ENCODE measurements at regions not wholly inside any gene's neighbourhood (a gene's known extent, or its start where the extent isn't known, plus 50 kb on each side); places are given as distances from the start of the nearest gene placed in this dataset.

DNA sequence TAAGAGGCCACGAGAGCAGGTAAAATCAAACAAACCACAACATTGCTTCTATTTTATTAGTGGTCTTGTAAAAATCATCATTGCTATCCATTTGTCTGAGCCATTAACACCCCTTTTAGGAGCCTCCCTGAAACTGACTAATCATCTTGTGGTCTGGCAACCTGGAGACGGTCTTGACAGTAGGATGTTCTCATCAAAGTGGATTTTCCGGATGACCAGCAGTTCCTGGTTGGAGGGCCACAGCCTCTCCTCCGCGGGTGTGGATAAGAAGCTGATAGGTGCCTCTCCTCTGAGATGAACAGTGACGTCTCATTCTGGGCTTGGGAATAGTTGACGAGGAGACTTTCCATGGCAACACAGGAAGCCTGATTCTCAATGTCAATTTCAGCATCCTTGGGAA is 490.7 kb downstream of the TYW1 start:
- Histone ChIP-seq H3K9ac (ENCODE audit: low read length) (no peak overlapping the region), H3K9me3 (ENCODE audit: low read length) (no peaks in the 10 kb centered on the region), H3K4me3 (ENCODE audit: low read length) (no peak overlapping the region), H3K79me2 (ENCODE audit: low read length) (no peaks in the 10 kb centered on the region), H4K20me1 (ENCODE audit: low read length) (no peaks in the 10 kb centered on the region), H3K4me2 (ENCODE audit: low read length) (no peak overlapping the region), H3K9me2 (replicated peaks; ENCODE audit: low read length) (no peaks in the 10 kb centered on the region), H3K4me1 (ENCODE audit: insufficient read depth, low read length) (no peaks in the 10 kb centered on the region), H2AFZ (ENCODE audit: low read length) (no peak overlapping the region), H3K36me3 (ENCODE audit: low read depth, low read length) (no peaks in the 10 kb centered on the region), H3K27ac (ENCODE audit: low read length) (no peak overlapping the region), H3F3A (ENCODE audit: low read length, unreplicated experiment) (no peaks in the 10 kb centered on the region), H3K27me3 (ENCODE audit: low read length) (no peaks in the 10 kb centered on the region)
- intact Hi-C loops (cut with micrococcal nuclease) = no loop called here
- ChIA-PET POLR2A (ENCODE audit: unreplicated experiment) (no interaction called here), CTCF (no interaction called here)
- DNase-seq (no peak), ATAC-seq (no peak)
- BruUV-seq (replicated peaks) = no TSS peak
- TF ChIP-seq EZH2phosphoT487 (IDR thresholded peaks at IDR 0.05; ENCODE audit: borderline replicate concordance, low read length) = no peak
- no peak for TF ChIP-seq EZH2 (IDR thresholded peaks at IDR 0.05; ENCODE audit: low read length, unreplicated experiment)
- TF ChIP-seq, protein P1, sequence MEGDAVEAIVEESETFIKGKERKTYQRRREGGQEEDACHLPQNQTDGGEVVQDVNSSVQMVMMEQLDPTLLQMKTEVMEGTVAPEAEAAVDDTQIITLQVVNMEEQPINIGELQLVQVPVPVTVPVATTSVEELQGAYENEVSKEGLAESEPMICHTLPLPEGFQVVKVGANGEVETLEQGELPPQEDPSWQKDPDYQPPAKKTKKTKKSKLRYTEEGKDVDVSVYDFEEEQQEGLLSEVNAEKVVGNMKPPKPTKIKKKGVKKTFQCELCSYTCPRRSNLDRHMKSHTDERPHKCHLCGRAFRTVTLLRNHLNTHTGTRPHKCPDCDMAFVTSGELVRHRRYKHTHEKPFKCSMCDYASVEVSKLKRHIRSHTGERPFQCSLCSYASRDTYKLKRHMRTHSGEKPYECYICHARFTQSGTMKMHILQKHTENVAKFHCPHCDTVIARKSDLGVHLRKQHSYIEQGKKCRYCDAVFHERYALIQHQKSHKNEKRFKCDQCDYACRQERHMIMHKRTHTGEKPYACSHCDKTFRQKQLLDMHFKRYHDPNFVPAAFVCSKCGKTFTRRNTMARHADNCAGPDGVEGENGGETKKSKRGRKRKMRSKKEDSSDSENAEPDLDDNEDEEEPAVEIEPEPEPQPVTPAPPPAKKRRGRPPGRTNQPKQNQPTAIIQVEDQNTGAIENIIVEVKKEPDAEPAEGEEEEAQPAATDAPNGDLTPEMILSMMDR (conservative IDR thresholded peaks at IDR 0.05; ENCODE audit: low read depth, low read length) = no peak

DNA sequence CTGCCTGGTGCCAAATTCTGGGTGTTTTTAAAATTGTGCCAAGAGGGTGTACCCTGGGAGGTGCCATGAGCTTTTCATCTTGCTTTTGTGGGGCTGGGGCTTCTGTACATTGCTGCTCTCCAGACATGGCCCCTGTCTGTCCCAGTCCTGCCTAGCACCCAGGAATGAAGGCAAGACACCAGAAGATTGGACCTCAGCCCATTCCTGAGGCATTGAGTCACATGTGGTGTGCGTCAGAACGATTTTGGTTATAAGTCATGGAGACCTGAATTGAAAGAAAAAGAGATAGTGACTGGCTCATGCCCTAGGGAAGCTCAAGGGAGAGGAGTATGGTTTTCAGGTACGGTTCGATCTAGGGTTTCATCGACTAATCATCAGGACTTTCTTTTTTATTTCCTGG is 493.2 kb downstream of the TYW1 start:
- H3K4me3 ChIP-seq (ENCODE audit: low read length) = no peak overlapping the region
- no peaks in the 10 kb centered on the region for H3K9me2 ChIP-seq (replicated peaks; ENCODE audit: low read length)
- H3K9me3 ChIP-seq (ENCODE audit: low read length) = no peaks in the 10 kb centered on the region
- no peaks in the 10 kb centered on the region for H3F3A ChIP-seq (ENCODE audit: low read length, unreplicated experiment)
- TF ChIP-seq EZH2 (IDR thresholded peaks at IDR 0.05; ENCODE audit: low read length, unreplicated experiment) (no peak), EZH2phosphoT487 (IDR thresholded peaks at IDR 0.05; ENCODE audit: borderline replicate concordance, low read length) (no peak)
- TF ChIP-seq, protein P1 (conservative IDR thresholded peaks at IDR 0.05; ENCODE audit: low read depth, low read length) = no peak
- H3K9ac ChIP-seq (ENCODE audit: low read length) = no peak overlapping the region
- intact Hi-C loops (cut with micrococcal nuclease) = no loop called here
- no peaks in the 10 kb centered on the region for H3K27me3 ChIP-seq (ENCODE audit: low read length)
- no peaks in the 10 kb centered on the region for H3K79me2 ChIP-seq (ENCODE audit: low read length)
- ChIA-PET CTCF (no interaction called here), POLR2A (ENCODE audit: unreplicated experiment) (no interaction called here)
- H3K4me2 ChIP-seq (ENCODE audit: low read length) = no peak overlapping the region
- DNase-seq (no peak), ATAC-seq (no peak)
- no peaks in the 10 kb centered on the region for H4K20me1 ChIP-seq (ENCODE audit: low read length)
- no peak overlapping the region for H3K27ac ChIP-seq (ENCODE audit: low read length)
- H2AFZ ChIP-seq (ENCODE audit: low read length) = no peak overlapping the region
- no TSS peak for BruUV-seq (replicated peaks)
- H3K36me3 ChIP-seq (ENCODE audit: low read depth, low read length) = no peaks in the 10 kb centered on the region
- no peaks in the 10 kb centered on the region for H3K4me1 ChIP-seq (ENCODE audit: insufficient read depth, low read length)

DNA sequence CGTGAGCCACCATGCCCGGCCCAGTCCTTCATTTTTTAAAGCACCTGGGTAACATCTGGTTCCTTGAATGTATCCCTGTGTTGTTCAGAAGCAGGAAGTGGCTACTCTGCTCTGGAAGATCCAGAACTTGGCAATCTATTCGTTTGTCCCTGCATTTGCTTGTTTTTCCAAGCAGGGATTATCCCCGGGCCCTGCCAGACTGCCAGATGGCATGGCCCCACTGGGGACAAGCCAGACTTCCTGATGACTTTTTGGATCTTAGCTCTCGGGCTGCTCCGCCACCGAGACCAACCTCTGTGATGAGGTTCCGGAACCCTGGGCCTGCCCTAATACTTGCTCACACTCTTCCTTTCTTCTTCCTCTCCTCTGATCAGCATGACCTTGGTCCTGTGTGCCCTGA is 496.7 kb downstream of the TYW1 start:
- H3K27me3 ChIP-seq (ENCODE audit: low read length) = no peaks in the 10 kb centered on the region

More for the DNA sequence above, 496.7 kb downstream of the TYW1 start:
- H3K9me2 ChIP-seq (replicated peaks; ENCODE audit: low read length) = no peaks in the 10 kb centered on the region
- no peak for DNase-seq
- no peaks in the 10 kb centered on the region for H3F3A ChIP-seq (ENCODE audit: low read length, unreplicated experiment)
- H3K4me2 ChIP-seq (ENCODE audit: low read length) = no peak overlapping the region
- intact Hi-C loops (cut with micrococcal nuclease) = no loop called here
- no peak overlapping the region for H2AFZ ChIP-seq (ENCODE audit: low read length)
- ChIA-PET CTCF (no interaction called here), POLR2A (ENCODE audit: unreplicated experiment) (no interaction called here)
- no peaks in the 10 kb centered on the region for H3K9me3 ChIP-seq (ENCODE audit: low read length)
- no peak for TF ChIP-seq EZH2phosphoT487 (IDR thresholded peaks at IDR 0.05; ENCODE audit: borderline replicate concordance, low read length)
- no peak for TF ChIP-seq EZH2 (IDR thresholded peaks at IDR 0.05; ENCODE audit: low read length, unreplicated experiment)
- TF ChIP-seq, protein P1 (conservative IDR thresholded peaks at IDR 0.05; ENCODE audit: low read depth, low read length) = no peak
- H4K20me1 ChIP-seq (ENCODE audit: low read length) = no peaks in the 10 kb centered on the region
- no peaks in the 10 kb centered on the region for H3K4me1 ChIP-seq (ENCODE audit: insufficient read depth, low read length)
- H3K9ac ChIP-seq (ENCODE audit: low read length) = no peak overlapping the region
- H3K36me3 ChIP-seq (ENCODE audit: low read depth, low read length) = no peaks in the 10 kb centered on the region
- H3K4me3 ChIP-seq (ENCODE audit: low read length) = no peak overlapping the region
- no peak overlapping the region for H3K27ac ChIP-seq (ENCODE audit: low read length)
- no peaks in the 10 kb centered on the region for H3K79me2 ChIP-seq (ENCODE audit: low read length)
- ATAC-seq = no peak
- no TSS peak for BruUV-seq (replicated peaks)
